Suppressor macrophage (primary cell): ENCODE measurements at regions not wholly inside any gene's neighbourhood (a gene's known extent, or its start where the extent isn't known, plus 50 kb on each side); places are given as distances from the start of the nearest gene placed in this dataset.

Experiments
- DNase-seq, 4 experiments: peaks; one replicate each; pipeline ENCODE4 v3.0.0-alpha.2; 2020 to 2022

DNA sequence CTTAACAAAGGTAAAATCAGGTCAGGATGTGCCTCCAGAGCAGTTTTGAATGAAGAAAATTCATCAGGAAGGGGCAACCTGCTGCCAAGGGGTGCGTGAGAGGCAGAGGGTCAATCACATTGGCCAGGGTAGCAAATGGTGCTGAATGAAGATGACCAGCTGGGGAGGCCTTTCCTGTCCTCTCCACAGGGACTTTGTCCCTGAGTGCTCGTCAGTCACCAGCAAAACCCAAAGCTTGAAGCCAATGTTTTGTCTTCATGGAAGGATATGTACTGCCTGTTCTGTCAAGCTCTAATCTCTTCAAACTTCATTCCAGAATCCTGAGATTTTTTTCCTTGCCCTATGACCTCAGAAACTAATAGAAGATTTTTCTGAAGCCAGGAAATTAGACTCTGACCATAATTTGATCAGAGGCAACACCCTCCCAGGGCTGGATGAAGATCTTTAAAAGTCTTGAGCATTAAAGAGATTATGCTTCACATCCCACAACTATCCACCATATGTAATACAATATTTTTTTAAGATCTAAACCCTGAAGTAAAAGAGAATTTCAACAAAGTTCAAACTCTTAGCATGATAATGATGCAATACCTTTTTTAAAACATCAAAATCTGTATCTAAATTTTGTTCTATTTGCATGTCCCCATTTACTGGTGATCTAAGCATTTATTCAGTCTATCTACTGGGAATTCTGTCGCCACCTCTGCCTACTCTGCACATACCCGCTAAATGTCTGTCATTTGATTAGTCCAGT is 243.0 kb downstream of the SNX13 start:
- no peak for DNase-seq

DNA sequence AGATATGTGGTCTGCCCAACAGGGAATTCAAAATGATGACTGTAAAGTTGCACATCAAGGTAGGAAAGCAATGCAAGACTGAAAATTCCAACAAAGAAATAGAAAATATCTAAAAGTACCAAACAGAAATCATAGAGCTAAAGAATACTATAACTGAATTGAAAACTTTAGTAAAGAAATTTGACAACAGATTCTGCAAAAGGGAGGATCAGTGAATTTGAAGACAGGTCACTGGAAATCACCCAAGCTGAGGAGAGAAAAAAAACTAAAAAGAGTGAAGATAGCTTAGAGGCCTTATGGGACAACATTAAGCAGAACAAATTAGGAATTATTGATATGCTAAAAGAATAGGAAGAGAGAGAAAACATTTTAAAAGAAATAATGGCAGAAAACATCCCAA is 240.6 kb downstream of the SNX13 start:
- DNase-seq = no peak

DNA sequence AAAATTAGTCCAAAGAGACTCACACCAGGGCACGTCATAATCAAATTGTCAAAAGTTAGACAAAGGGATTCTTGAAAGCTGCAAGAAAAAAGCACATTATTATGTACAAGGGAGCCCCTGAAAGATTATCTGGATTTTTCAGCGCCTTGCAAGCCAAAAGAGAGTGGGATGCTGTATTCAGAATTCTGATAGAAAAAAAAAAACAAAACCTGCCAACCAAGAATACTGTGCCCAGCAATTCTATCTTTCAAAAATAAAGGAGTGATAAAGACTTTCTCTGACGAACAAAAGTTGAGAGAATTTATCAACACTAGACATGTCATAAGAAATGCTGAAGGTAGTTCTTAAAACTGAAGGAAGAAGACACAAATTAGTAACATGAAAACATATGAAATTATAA is 240.2 kb downstream of the SNX13 start:
- DNase-seq = no peak

DNA sequence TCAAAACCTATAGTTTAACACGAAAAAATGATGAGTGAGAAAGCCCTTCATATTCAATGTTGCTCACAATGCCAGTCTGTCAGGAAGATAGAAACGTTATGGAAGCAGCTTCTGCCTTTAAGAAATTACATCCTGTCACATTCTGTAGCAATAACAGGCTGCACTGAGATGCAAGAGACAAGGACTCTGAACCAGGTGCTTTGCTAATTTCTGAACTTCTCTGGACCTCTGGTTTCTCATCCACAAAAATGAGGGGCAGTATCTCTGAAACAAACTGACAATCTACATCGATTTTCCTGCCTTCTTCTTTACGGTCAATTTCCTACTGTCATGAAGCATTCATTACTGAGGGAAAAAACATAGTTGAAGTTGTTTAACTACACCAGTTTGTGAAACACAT is 234.0 kb downstream of the SNX13 start:
- no peak for DNase-seq

DNA sequence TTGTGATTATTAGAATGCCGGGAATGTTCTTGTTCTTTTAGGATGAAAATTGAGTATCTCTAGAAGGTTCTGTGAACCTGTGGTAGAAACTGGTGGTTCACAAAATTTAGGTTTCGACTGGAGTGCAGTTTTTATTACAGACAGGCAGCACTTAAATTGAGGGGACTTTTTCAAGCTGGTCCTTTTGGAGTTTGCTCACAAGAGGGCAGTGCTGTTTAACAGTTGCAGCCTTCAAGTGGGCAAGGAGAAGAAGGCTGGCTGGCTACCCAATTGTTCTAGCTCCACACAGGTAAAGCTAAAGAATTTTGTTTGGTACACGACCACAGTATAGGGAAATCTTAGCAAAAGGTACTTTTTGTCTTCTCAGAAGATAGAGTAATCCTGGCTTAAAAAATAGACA is 233.6 kb downstream of the SNX13 start:
- peak; percentile 53 to 74 (median 68) for DNase-seq

DNA sequence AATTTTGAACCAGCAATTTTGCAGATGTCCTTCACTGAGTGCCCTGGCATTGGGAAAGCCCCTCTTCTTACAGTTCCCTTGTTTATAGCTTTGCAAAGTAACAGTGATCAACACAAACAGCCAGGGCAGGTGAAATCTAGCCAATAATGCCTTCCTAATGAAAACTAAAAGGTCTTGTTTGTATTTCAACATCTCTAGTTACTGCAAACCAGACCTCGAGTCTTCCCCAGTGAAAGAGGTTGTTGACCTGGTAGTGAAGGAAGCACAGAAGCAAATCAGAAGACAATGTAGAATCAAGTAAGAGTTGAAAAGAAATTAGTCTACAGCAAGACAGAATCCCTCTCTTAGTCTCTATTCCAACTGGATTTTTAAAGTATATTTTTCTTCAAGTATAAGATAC is 231.2 kb downstream of the SNX13 start:
- DNase-seq = no peak

DNA sequence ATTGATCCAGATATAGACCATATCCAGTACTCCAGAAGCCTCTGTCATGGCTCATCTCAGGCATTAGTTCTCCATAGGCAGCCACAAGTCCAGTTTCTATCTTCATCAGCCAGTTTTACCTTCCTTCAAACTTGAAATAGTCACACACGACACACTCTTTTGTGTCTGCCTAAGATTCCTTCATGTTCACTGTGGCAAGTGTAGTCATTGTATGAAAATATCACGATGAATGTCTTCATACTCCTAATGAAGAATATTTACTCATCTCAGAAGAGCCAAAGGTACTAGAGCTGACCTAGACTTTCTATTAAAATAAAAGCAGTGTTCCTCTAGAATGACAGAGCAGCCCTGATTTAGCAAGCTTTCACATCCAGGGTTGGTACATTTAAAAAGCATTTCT is 230.7 kb downstream of the SNX13 start:
- no peak for DNase-seq

DNA sequence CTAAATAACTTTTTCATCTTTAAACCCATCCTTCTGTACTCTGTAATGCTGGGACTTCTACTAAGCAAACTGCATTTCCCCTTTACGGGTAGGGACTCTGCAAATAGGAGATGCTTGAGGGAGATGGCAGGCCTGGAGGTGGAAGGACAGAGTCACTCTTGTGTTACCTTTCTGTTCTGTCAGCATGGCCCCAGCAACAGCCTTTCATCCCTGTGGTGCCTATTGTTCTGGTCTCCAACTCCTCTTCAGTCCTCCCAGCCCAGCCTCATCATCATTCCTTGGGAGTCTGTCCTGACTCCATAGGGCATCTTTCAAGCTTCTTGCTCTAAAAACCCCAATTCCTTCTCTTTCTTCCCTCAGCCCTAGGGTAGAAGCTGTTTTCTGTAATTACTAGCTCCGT is 230.0 kb downstream of the SNX13 start:
- DNase-seq = no peak

DNA sequence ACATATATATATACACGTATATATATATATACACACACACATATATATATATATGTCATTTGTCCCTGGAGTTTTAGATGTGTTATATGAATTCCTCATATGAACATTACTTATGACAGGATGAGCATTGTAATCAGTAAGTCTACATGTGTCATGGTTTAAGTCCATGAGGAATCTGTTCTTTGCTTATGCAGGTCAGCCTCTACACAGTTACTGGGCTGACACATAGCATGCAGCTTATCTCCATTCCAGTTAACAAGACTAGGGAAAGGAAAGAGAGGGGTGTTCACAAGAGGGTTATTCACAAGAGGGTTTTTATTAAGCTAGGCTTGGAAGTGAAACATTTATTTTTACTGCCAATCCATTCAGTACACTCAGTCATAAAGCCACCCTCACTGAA is 226.7 kb downstream of the SNX13 start:
- no peak for DNase-seq

DNA sequence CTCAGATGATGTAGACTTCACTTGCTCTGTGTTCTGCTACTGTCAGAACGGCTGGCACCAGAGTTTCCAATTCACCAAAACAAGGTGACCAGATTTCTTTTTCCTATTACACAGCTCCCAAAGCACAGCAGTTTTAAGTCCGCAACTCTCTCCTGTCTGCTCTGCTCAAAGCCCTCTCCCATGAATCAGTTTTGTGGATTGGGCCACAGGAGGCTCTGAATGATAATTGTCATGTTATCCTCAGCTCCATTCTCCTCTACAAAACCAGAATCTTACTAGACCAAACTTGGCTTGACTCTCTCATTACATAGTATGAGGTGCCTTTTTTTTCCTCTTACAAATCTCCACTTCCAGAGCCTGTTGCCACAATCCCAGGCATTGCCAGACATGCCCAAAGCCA is 223.5 kb downstream of the SNX13 start:
- DNase-seq = no peak

DNA sequence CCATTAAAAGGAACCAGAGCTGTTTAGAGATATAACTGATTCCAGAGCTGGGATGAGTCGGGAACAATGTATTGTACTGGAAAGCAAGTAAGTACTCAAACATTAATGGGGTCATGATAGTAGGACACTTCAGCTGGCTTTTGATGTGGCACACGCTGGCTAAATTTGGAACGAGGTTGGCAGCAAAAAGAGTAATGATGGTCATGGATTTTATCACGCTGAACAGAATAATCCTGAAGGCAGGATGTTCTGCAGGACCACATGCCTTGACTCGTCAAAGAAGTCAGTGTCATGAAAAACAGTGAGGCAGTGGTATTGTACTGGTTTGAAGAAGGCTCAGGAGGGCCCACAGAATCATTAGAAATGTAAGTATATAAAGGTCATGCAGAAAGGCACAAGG is 220.3 kb downstream of the SNX13 start:
- no peak for DNase-seq

DNA sequence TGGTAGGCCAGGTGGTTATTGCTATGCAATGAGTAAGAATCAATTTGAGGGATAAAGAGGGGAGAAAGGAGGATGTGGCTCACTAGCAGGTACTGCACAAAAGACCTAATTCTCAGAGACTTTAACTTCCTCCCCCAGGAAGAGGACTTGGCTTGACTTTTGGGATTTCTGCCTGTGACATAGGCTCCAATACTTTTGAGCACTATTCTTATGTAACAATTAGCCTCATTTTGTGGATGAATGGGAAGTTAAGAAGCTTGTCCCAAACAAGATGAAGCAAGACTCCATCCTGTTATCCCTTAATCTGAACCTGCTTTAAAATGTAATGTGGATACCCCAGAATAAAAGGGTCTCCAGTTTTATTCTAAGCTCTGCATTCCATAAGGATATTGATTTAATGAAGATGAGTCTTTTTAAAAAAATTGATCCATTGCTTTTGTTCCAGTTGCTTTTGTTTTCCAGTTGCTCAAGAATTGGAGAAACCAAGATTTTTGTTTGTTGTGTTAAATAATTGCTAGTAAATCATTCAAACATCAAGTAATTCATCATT is 218.5 kb downstream of the SNX13 start:
- no peak for DNase-seq

DNA sequence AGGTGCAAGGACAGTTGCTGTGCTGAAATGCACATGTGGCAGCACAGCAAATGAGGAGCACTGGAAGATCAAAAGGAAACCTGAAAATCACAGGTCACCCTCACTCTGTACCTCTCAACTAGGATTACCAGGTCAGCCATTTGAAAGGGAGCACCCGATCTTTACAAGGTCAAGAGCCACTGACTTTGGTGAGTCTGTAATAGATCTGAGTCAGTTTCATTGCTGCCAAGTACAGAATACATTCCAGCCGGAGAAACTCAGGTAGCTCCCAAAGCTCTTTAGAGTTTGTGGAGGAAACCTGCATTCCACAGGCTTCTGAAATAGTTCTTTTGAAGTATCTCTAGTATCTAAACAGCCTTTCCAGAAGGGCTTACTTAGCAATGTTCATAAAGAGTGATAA is 217.5 kb downstream of the SNX13 start:
- DNase-seq = no peak

DNA sequence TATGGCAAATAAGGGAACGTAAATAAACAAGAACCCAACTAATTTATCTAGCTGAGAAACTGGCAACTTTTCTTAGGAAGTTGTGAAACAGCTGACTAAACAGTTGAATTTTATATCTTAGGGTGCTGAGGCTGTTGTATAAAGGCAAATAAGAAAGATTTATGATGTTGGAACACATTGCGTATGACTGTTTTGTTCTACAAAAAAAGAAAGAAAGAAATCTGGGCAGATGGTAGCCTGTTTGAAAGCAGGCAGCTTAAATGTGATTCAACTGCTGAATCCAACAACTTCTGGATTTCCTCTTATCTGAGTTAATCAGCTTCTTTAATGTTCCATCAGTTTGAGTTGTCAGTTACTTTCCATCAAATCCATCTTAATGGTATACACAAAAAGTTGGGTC is 214.5 kb downstream of the SNX13 start:
- DNase-seq = peak in 1 of 4 experiments; percentile 12

DNA sequence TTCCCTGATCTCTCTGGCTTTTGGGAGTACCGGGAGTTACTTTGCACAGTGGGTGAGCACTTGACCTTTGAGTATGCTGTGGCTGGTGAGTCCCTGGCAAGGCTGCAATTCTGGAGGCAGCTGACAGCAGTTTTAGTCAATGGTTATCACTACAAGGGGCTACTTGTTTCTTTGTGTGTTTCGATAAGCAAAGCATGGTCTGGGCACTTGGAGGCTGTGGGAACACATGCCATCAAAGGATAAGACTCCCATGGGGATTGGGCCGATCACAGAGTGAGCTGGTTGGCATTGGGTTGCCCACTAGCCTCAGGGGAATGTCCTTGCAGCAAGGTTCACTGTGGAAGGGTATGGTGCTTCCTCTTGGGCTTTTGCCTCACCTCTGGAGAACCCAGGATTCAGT is 208.2 kb downstream of the SNX13 start:
- no peak for DNase-seq
